HG02678 (cell line): ENCODE measurements at regions not wholly inside any gene's neighbourhood (a gene's known extent, or its start where the extent isn't known, plus 50 kb on each side); places are given as distances from the start of the nearest gene placed in this dataset.
"Not testable (repeated sequence)": the region's sequence is repeated elsewhere in the genome, so short reads cannot be mapped to it uniquely, and the experiment has no call there.

Experiments used
- ATAC-seq: cut with Tn5 transposase; IDR thresholded peaks from one replicate; pipeline ENCODE4 v1.9.1; 2021; ENCODE audit warnings: mild to moderate bottlenecking, moderate library complexity; ENCODE audit not compliant: unreplicated experiment

DNA sequence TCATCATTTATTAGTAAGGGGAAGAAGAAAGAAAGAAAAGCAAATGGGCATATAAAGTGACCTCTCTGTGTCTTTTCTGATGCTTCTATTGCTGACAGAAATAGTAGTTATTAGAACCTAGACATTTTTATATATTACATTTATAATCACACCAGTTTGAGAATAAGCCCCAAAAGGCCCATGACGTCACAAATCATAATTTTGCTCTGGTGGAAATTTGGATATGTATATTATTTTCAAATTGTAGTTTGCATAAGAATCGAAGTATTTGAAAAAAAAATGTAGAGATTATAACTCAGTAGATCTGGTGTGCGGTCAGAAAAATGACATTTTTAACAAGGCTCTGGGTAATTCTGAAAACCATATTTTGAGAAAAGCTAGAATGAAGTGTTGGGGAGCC is 101.2 kb upstream of the STEAP1 start:
- no peak for ATAC-seq

- no peak for ATAC-seq
Observed at GRCh38 chr7:90061077-90061476, 93.2 kb upstream of the STEAP1 start.

DNA sequence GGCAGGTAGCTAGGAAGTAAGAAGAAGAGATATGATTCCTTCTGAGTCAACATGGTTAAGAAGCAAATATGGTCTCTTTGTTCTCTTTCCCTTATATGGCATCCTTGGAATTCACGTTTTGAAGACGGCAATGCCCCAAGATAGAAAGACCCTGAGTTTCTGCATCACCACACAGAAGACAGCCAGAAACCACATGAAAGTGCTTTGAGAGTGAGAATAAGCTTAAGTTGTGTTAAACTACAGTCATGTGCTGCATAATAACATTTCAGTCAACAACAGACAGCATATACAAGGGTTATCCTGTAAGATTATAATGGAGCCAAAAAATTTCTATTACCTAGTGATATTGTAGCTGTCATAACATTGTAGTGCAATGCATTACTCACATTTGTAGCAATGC is 89.9 kb upstream of the STEAP1 start:
- no peak for ATAC-seq

- ATAC-seq: no peak
Observed at GRCh38 chr7:90067171-90067570, 87.1 kb upstream of the STEAP1 start.

DNA sequence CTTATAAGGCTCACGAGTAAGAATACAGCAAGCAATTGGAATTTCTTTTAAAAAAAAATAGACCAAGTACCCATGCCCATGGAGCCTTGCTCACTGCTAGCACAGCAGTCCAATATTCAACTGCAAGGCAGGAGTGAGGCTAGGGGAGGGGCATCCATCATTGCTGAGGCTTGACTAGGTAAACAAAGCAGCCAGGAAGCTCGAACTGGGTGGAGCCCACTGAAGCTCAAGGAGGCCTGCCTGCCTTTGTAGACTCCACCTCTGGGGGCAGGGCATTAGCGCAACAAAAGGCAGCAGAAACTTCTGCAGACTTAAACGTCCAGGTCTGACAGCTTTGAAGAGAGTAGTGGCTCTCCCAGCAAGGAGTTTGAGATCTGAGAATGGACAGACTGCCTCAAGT is 84.0 kb upstream of the STEAP1 start:
- not testable (repeated sequence) for ATAC-seq

GRCh38 chr7:90078921-90079320 is 75.3 kb upstream of the STEAP1 start:
- no peak for ATAC-seq

GRCh38 chr7:90081621-90082020 is 72.6 kb upstream of the STEAP1 start:
- ATAC-seq: no peak

GRCh38 chr7:90092506-90092905 is 61.8 kb upstream of the STEAP1 start:
- ATAC-seq: no peak

DNA sequence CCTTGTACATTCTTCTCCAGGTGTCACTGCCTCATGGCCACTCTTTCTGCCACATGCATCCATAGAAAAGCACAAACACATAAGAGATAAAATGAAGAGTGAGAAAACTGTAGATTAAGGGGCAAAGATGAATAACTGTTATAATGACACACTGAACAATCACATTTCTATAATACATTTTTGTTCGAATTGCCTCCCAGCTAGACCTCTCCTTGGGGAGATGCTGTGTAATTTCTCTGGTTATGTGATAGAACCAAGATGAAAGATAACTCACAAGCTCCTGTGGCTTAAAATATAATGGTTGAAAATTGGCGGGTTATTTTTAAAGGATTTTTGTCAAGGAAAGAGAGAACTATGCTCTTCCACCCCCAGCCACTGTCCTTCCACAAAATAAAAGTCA is 60.2 kb upstream of the STEAP1 start:
- no peak for ATAC-seq
